IMR-90 (cell line): ENCODE measurements at regions not wholly inside any gene's neighbourhood (a gene's known extent, or its start where the extent isn't known, plus 50 kb on each side); places are given as distances from the start of the nearest gene placed in this dataset.
A peak's percentile ranks its signal among the peaks of the same experiment; 100 is the strongest.
"Not testable (repeated sequence)": the region's sequence is repeated elsewhere in the genome, so short reads cannot be mapped to it uniquely, and the experiment has no call there.

Experiments
- ATAC-seq: fragments of 200-7000 bp; cut with Tn5 transposase; 2 replicates; pipeline ENCODE4 v1.9.1; 2020; ENCODE audit warnings: low read depth, mild to moderate bottlenecking, moderate library complexity
- BruUV-seq: library from RNA; stranded (reverse); fragments of 400-500 nt; replicated peaks from 2 replicates; lab custom pipeline; 2021; lab: Mats Ljungman, UMichigan
- CTCF ChIA-PET: fragments of 300-600 bp; formaldehyde crosslinking; extraction: SDS; loops from one replicate; lab custom pipeline; 2021; ENCODE audit warnings: antibody characterized with exemption; lab: Yijun Ruan, JAX
- POLR2A ChIA-PET: fragments of 300-600 bp; sonication (Branson Sonifier 250); formaldehyde crosslinking; loops from one replicate; lab custom pipeline; 2022; ENCODE audit warnings: antibody characterized with exemption; ENCODE audit not compliant: unreplicated experiment; lab: Charles Lee
- DNase-seq: peaks from one replicate; pipeline ENCODE4 v3.0.0; 2013
- H2AFZ ChIP-seq: replicated peaks from 2 replicates; pipeline ENCODE3; 2013; ENCODE audit warnings: low read length, mild to moderate bottlenecking; ENCODE audit not compliant: poor library complexity
- H2AK5ac ChIP-seq: 2 replicates; pipeline ENCODE4 v1.6.1; 2013; ENCODE audit warnings: low read depth, low read length, inconsistent platforms
- H2AK9ac ChIP-seq: replicated peaks from 2 replicates; pipeline ENCODE3; 2013; ENCODE audit warnings: mild to moderate bottlenecking, low read depth, low read length, moderate library complexity; ENCODE audit not compliant: poor library complexity
- H2BK120ac ChIP-seq: 2 replicates; pipeline ENCODE4 v1.6.1; 2013; ENCODE audit warnings: low read depth, low read length, inconsistent platforms
- H2BK15ac ChIP-seq: 3 replicates; pipeline ENCODE4 v1.6.1; 2013; ENCODE audit warnings: low read depth, low read length, inconsistent platforms
- H2BK20ac ChIP-seq: 2 replicates; pipeline ENCODE4 v1.6.1; 2013; ENCODE audit warnings: low read depth, mild to moderate bottlenecking, inconsistent platforms, low read length, moderate library complexity
- H2BK5ac ChIP-seq: 2 replicates; pipeline ENCODE4 v1.6.1; 2013; ENCODE audit warnings: mild to moderate bottlenecking, low read depth, low read length, inconsistent platforms; ENCODE audit not compliant: poor library complexity, severe bottlenecking
- H3K14ac ChIP-seq: replicated peaks from 2 replicates; pipeline ENCODE4 v1.6.1; 2013; ENCODE audit warnings: low read depth, low read length, inconsistent platforms
- H3K18ac ChIP-seq: 2 replicates; pipeline ENCODE4 v1.6.1; 2013; ENCODE audit warnings: low read depth, low read length, control low read depth
- H3K23ac ChIP-seq: 2 replicates; pipeline ENCODE4 v1.6.1; 2013; ENCODE audit warnings: low read depth, low read length, inconsistent platforms
- H3K27ac ChIP-seq: 2 replicates; pipeline ENCODE4 v1.5.1; 2013; ENCODE audit warnings: mild to moderate bottlenecking, control low read depth, low read length; ENCODE audit not compliant: insufficient read depth
- H3K27me3 ChIP-seq: 2 replicates; pipeline ENCODE4 v1.6.1; 2013; ENCODE audit warnings: low read length; ENCODE audit not compliant: control insufficient read depth, insufficient read depth
- H3K36me3 ChIP-seq: 2 replicates; pipeline ENCODE4 v1.6.1; 2013; ENCODE audit warnings: low read length, mixed read lengths; ENCODE audit not compliant: control insufficient read depth, insufficient read depth
- H3K4ac ChIP-seq: 2 replicates; pipeline ENCODE4 v1.6.1; 2013; ENCODE audit warnings: low read depth, low read length, inconsistent platforms
- H3K4me1 ChIP-seq: 2 replicates; pipeline ENCODE4 v1.6.1; 2013; ENCODE audit warnings: low read length, mixed read lengths; ENCODE audit not compliant: control insufficient read depth, insufficient read depth
- H3K4me2 ChIP-seq: 2 replicates; pipeline ENCODE4 v1.6.1; 2013; ENCODE audit warnings: low read depth, mild to moderate bottlenecking, control low read depth, low read length, moderate library complexity
- H3K4me3 ChIP-seq: 2 replicates; pipeline ENCODE4 v1.5.1; 2013; ENCODE audit warnings: low read depth, mild to moderate bottlenecking, control low read depth, low read length, moderate library complexity; ENCODE audit not compliant: insufficient read depth
- H3K56ac ChIP-seq: 2 replicates; pipeline ENCODE4 v1.6.1; 2013; ENCODE audit warnings: low read length, inconsistent platforms; ENCODE audit not compliant: insufficient read depth; ENCODE audit errors: extremely low read depth
- H3K79me1 ChIP-seq, 2 experiments: 2 replicates each; pipeline ENCODE4 v1.6.1; 2013; ENCODE audit warnings: low read length in 2 of 2, inconsistent platforms in 1 of 2, low read depth in 1 of 2
- H3K9ac ChIP-seq: 2 replicates; pipeline ENCODE4 v1.6.1; 2013; ENCODE audit warnings: low read depth, low read length, control low read depth
- H3K9me1 ChIP-seq: 2 replicates; pipeline ENCODE4 v1.6.1; 2013; ENCODE audit warnings: low read length, inconsistent platforms; ENCODE audit not compliant: insufficient read depth
- H3K9me3 ChIP-seq: 2 replicates; pipeline ENCODE4 v1.6.1; 2013; ENCODE audit warnings: low read length; ENCODE audit not compliant: control insufficient read depth, insufficient read depth
- H4K20me1 ChIP-seq: 2 replicates; pipeline ENCODE4 v1.6.1; 2013; ENCODE audit warnings: low read length, inconsistent platforms; ENCODE audit not compliant: insufficient read depth
- H4K5ac ChIP-seq: 2 replicates; pipeline ENCODE4 v1.6.1; 2013; ENCODE audit warnings: mild to moderate bottlenecking, low read depth, low read length, control low read depth
- H4K8ac ChIP-seq, 2 experiments: 2 replicates each; pipeline ENCODE4 v1.6.1; 2013; ENCODE audit warnings: low read depth in 2 of 2, low read length in 2 of 2, control low read depth in 1 of 2, inconsistent platforms in 1 of 2
- H4K91ac ChIP-seq: 2 replicates; pipeline ENCODE4 v1.6.1; 2013; ENCODE audit warnings: low read depth, low read length, inconsistent platforms; ENCODE audit not compliant: insufficient read depth
- MAFK ChIP-seq: IDR thresholded peaks from 2 replicates; pipeline ENCODE4 v1.6.1; 2012; ENCODE audit warnings: low read depth, low read length, improper control_type of control experiment
- NFE2L2 ChIP-seq: fragments of 150-350 bp; IDR thresholded peaks from 2 replicates; pipeline ENCODE4 v1.6.1; 2016; ENCODE audit warnings: low read depth, mild to moderate bottlenecking, low read length
- WGBS, 2 experiments: methylation state at CpG; one replicate each; pipeline versions ENCODE4 v1.1.5 to v1.1.7; 2013; ENCODE audit warnings: missing lambda C conversion rate in 2 of 2; ENCODE audit not compliant: insufficient read length in 1 of 2; ENCODE audit errors: extremely low coverage in 2 of 2; 5-methylcytosine and 5-hydroxymethylcytosine counted together
- dilution Hi-C: fragments of 300-500 bp; cut with HindIII; formaldehyde crosslinking; loops from one replicate; pipeline ENCODE4 v1.14.3; 2018; ENCODE audit warnings: low sequenced_read_pairs; ENCODE audit not compliant: unreplicated experiment
- in situ Hi-C: fragments of 300-500 bp; cut with MboI; formaldehyde crosslinking; loops from 3 replicates; pipeline ENCODE4 v1.14.3; 2019; ENCODE audit warnings: low sequenced_read_pairs, inconsistent platforms, mixed read lengths
- intact Hi-C: fragments of 100-400 bp; cut with micrococcal nuclease; formaldehyde crosslinking; loops from 2 replicates; pipeline ENCODE4 v1.10.0; 2022

DNA sequence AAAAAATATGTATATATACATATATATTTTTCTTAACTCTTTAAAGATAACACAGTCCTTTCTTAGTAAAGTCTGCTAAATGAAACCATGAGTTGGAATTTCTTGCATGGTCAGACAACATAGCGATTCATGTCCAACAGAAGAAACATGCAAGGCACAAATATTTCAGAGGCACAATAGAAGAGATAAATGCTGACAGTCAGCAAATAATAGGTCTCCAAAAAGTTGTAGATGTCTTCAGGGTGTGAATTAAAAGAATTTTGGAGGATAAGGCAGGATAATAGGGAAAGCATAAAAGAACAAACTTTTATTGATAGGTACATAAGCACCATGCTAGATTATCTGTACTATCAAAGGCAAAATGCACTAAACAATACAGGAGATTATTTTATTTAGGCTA is 800.2 kb downstream of the PLCL1 start:
- H3K79me1 ChIP-seq: no peaks in the 10 kb centered on the region
- no peak overlapping the region for H3K4ac ChIP-seq
- no peak overlapping the region for H3K56ac ChIP-seq
- no peak overlapping the region for H3K18ac ChIP-seq
- ATAC-seq: no peak
- no peak overlapping the region for H2AK9ac ChIP-seq
- H2BK15ac ChIP-seq: no peak overlapping the region
- no peak overlapping the region for H3K14ac ChIP-seq
- BruUV-seq: no TSS peak
- no peaks in the 10 kb centered on the region for H3K27me3 ChIP-seq
- no peak overlapping the region for H2BK5ac ChIP-seq
- no peak overlapping the region for H4K5ac ChIP-seq
- H3K36me3 ChIP-seq: no peaks in the 10 kb centered on the region
- no peak overlapping the region for H3K23ac ChIP-seq
- TF ChIP-seq MAFK: peak; percentile 72
- TF ChIP-seq NFE2L2: no peak
- H3K4me3 ChIP-seq: no peak overlapping the region
- intact Hi-C loops: no loop called here
- in situ Hi-C loops: no loop called here
- no peak overlapping the region for H3K9ac ChIP-seq
- H3K27ac ChIP-seq: no peak overlapping the region
- dilution Hi-C loops: no loop called here
- H2BK20ac ChIP-seq: no peak overlapping the region
- H2AFZ ChIP-seq: no peak overlapping the region
- POLR2A ChIA-PET: no interaction called here
- no peaks in the 10 kb centered on the region for H3K9me3 ChIP-seq
- CTCF ChIA-PET: no interaction called here
- no peak for DNase-seq
- H2AK5ac ChIP-seq: no peak overlapping the region
- no peak overlapping the region for H2BK120ac ChIP-seq
- H4K8ac ChIP-seq: no peak overlapping the region
- H3K4me1 ChIP-seq: no peaks in the 10 kb centered on the region
- no peaks in the 10 kb centered on the region for H3K9me1 ChIP-seq
- WGBS, 2 experiments: no CpG with 5 or more reads among the region's 1 CpG
- no peak overlapping the region for H3K4me2 ChIP-seq
- no peak overlapping the region for H4K91ac ChIP-seq
- H4K20me1 ChIP-seq: no peaks in the 10 kb centered on the region

DNA sequence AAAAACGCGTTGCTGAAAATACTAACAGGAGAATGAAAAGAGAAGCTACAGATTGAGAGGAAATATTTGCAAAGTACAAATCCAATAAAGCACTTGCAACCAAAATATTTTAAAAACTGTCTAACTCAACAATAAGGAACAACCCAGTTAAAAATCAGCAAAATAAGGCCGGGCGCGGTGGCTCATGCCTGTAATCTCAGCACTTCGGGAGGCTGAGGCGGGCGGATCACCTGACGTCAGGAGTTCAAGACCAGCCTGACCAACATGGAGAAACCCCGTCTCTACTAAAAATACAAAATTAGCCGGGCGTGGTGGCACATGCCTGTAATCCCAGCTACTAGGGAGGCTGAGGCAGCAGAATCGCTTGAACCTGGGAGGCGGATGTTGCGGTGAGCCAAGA is 798.6 kb downstream of the PLCL1 start:
- H2AFZ ChIP-seq, H3K36me3 ChIP-seq, H3K27ac ChIP-seq, H3K4ac ChIP-seq, H3K18ac ChIP-seq, in situ Hi-C loops, H2BK120ac ChIP-seq, POLR2A ChIA-PET, H3K9me1 ChIP-seq, H2AK9ac ChIP-seq, H3K79me1 ChIP-seq, H3K4me1 ChIP-seq, intact Hi-C loops, ATAC-seq, H4K8ac ChIP-seq, H2BK20ac ChIP-seq, H2BK15ac ChIP-seq, H3K9me3 ChIP-seq, H3K27me3 ChIP-seq, H3K23ac ChIP-seq, H4K20me1 ChIP-seq, H3K9ac ChIP-seq, H3K4me3 ChIP-seq, H3K56ac ChIP-seq, H2BK5ac ChIP-seq, H3K14ac ChIP-seq, H4K91ac ChIP-seq, H3K4me2 ChIP-seq, DNase-seq, dilution Hi-C loops, H2AK5ac ChIP-seq, BruUV-seq, CTCF ChIA-PET, H4K5ac ChIP-seq: not testable (repeated sequence)
- no CpG with 5 or more reads among the region's 15 CpGs for WGBS, 2 experiments
